ENCODE measurements at regions not wholly inside any gene's neighbourhood (a gene's known extent, or its start where the extent isn't known, plus 50 kb on each side); places are given as distances from the start of the nearest gene placed in this dataset.

GRCh38 chr6:156686995-156687788, 90.0 kb upstream of the ARID1B start:
- TF ChIP-seq CTCF (IDR thresholded peaks at IDR 0.05), result no peak
- peak in 1 of 4 donors; percentile 28 for TF ChIP-seq EP300 (IDR thresholded peaks at IDR 0.05)
- peak; percentile 84 to 89 for TF ChIP-seq POLR2A (IDR thresholded peaks at IDR 0.05)

Data from sigmoid colon (tissue), 4 donors.